C4-2B (cell line): ENCODE measurements at regions not wholly inside any gene's neighbourhood (a gene's known extent, or its start where the extent isn't known, plus 50 kb on each side); places are given as distances from the start of the nearest gene placed in this dataset.

Experiments used
- H3K27ac ChIP-seq: fragments of 450-650 bp; 2 replicates; pipeline ENCODE4 v1.5.1; 2017
- ZFX ChIP-seq: fragments of 450-650 bp; IDR thresholded peaks from 2 replicates; pipeline ENCODE4 v1.6.1; 2017
- TF ChIP-seq, protein P1 (sequence below): fragments of 450-650 bp; conservative IDR thresholded peaks from 2 replicates; pipeline ENCODE4 v1.5.1; 2017; ENCODE audit warnings: mild to moderate bottlenecking

DNA sequence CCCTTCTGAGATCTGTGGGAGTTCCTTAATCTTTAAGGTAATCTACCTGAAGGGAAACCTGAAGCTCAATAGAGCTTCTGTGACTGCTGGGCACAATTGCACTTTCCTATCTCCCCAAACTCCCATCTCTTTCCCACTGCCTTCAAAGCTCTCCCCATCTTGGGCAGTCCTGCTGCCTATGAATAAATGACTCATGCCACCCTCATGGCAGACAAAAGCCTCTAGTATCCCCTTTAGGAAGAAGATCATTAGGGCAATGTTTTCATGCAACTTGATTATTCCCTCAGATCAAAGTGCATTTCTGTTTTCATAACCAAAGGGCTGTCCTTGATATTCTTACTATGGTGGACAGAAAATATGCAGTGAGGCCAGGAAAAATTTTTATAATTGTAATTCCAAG lies 704.9 kb upstream of the LRRN3 start:
- TF ChIP-seq, protein P1, sequence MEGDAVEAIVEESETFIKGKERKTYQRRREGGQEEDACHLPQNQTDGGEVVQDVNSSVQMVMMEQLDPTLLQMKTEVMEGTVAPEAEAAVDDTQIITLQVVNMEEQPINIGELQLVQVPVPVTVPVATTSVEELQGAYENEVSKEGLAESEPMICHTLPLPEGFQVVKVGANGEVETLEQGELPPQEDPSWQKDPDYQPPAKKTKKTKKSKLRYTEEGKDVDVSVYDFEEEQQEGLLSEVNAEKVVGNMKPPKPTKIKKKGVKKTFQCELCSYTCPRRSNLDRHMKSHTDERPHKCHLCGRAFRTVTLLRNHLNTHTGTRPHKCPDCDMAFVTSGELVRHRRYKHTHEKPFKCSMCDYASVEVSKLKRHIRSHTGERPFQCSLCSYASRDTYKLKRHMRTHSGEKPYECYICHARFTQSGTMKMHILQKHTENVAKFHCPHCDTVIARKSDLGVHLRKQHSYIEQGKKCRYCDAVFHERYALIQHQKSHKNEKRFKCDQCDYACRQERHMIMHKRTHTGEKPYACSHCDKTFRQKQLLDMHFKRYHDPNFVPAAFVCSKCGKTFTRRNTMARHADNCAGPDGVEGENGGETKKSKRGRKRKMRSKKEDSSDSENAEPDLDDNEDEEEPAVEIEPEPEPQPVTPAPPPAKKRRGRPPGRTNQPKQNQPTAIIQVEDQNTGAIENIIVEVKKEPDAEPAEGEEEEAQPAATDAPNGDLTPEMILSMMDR: no peak
- no peak for TF ChIP-seq ZFX
- H3K27ac ChIP-seq: no peak overlapping the region

DNA sequence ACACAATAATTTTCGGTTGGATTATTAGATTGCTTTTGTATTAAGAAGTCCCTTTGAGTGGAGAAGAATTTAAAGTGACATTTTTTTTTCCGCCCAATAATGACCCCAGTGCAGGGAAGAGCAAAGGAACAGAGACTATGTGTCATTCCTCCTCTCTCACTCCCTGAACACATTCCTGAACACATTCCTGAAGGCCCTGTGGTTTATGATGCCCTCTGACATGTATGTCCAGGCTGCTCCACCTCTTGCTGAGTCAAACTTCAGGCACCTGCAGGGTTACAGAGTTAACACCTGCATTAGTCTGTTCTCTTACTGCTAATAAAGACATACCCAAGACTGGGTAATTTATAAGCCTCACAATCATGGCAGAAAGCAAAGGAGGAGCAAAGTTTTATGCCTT lies 704.0 kb upstream of the LRRN3 start:
- no peak overlapping the region for H3K27ac ChIP-seq
- TF ChIP-seq ZFX: no peak
- TF ChIP-seq, protein P1: no peak

DNA sequence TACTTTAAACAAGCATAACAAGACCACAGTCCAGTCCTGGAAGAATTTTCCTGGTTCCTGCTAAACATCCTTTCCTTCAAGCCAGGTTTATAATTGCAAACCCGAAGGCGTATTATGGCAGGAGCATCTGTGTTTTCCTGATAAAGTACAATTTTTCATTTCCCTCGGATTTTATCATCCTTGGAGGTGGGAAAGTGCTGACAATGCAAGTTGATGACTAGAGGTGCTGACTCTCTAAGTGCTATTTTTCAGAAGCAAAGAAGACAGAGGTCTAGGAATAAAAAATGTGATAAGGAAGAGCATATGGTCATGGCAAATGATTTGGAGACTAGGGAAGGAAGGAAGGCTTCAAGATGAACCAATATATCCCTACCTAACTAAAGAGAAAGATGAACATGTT lies 703.2 kb upstream of the LRRN3 start:
- no peak for TF ChIP-seq ZFX
- TF ChIP-seq, protein P1: no peak
- no peak overlapping the region for H3K27ac ChIP-seq

DNA sequence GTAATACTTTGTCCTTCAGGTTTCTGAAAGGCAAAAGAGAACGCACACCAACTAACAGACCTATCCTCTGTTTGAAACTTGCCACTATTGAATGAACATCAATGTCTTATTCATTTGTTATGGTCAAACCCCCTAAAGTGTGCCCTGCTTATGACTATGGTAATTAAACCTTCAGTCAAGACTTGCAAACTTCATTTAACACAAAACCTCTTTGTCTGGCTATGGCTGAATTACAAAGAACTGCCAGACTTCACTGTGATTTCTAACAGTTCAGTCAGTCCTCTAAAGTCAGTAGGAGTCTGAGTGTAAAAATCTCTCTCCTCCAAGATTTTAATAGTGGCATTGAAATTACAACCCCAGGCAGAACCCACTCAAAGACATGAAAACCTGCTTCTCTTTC lies 702.5 kb upstream of the LRRN3 start:
- no peak for TF ChIP-seq ZFX
- TF ChIP-seq, protein P1: no peak
- H3K27ac ChIP-seq: no peak overlapping the region

DNA sequence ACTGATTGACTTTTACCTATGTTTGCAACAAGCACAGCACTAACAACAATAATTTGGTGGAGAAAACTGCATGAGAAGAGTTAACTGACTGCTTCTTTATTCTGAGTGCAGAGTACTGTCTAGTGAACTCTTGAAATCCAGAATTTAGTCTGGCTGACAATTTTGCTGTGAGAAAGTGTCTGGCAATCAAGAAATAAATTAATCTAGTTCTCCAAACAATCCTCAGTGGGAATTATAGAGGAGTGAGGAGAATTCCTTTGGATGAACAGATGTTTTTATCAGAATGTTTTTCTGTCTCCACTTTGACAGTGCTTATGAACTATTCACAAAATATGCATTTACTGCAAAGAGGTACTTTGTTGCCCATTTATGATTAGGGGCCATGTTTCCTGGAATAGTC lies 694.9 kb upstream of the LRRN3 start:
- TF ChIP-seq, protein P1: no peak
- TF ChIP-seq ZFX: no peak
- H3K27ac ChIP-seq: no peak overlapping the region

DNA sequence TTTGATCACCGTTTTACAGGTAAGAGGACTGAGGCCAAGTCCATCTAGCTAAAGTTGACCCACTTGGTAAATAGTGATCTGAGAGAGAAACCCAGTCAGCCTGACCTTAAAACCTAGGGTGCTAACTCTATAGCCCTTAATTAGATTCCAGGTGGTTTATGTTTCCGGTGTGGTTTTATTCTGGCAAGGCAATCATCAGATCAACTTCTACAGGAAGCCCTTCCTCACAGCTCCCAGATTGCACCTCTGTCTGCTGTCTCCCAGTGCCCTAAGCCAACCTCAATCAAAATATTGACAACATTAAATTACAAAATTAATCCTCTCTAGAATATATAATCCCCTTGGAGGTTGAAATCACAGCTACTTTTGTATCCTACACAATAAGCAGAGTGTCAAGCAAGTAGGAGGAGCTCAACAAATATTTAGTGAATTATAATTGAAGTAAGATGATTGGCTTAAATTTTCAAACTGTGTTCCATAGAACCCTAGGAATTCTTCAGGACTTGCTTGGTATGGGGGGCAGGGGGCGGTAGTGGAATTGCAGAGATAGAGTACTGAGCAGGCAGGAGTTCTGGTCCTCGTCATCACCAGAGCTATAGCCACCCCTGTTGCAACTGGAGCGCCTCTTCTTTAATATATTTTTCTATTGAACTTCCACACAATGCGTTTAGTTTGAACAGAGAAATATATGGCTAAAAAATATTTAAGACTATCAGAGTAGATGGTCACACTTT lies 692.8 kb upstream of the LRRN3 start:
- H3K27ac ChIP-seq: no peak overlapping the region
- TF ChIP-seq ZFX: no peak
- TF ChIP-seq, protein P1: no peak

DNA sequence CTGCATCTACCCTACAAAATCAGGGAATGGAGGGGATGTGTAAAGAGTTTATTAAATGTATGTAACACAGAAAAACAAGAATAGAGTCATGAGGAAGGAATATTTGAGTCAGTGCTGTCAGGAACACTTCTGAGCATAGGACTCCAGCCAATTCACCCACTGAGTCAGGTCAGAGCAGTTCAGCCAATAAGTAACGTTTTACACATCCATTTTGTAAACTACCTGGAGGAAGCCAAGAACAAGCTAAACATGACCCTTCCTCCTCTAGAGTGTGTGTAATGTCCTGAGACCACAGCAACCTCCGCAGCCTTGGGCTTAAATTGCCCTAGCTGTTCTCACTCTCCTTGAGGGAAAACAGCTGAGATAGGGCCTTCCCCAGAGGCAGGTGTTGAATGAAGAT lies 691.5 kb upstream of the LRRN3 start:
- TF ChIP-seq, protein P1: no peak
- no peak for TF ChIP-seq ZFX
- no peak overlapping the region for H3K27ac ChIP-seq
